ENCODE measurements at regions not wholly inside any gene's neighbourhood (a gene's known extent, or its start where the extent isn't known, plus 50 kb on each side); places are given as distances from the start of the nearest gene placed in this dataset.

DNA sequence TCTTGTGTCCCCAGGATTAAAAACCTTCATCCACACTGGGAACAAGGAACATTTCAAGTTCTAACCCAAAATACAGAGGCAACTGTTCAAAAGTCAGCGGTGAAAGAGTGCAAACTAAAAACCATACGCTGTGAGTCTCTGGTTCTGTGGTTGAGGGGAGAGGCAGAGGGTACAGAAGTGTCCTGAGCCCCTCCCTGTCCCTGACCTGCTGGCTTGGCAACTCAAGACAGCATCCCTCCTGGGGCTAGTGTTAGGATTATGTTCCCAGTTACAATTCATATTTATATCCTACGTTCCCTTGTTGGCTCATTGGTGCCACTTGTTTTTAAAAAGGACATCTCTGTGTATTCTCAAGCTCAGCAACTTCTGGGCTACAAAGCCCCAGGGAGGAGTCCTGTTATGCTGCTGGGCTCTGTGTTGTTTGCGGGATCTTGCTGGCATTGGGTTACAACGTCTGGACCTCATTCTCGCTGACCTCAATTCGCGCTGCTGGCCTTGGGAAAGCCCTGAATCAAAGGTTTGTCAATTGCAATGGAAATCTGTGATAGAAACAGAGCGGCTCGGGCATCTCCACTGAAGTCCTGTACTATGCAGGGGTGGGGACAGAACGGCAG, 420.8 kb downstream of the FUT8 start:
- TF ChIP-seq, protein P1, sequence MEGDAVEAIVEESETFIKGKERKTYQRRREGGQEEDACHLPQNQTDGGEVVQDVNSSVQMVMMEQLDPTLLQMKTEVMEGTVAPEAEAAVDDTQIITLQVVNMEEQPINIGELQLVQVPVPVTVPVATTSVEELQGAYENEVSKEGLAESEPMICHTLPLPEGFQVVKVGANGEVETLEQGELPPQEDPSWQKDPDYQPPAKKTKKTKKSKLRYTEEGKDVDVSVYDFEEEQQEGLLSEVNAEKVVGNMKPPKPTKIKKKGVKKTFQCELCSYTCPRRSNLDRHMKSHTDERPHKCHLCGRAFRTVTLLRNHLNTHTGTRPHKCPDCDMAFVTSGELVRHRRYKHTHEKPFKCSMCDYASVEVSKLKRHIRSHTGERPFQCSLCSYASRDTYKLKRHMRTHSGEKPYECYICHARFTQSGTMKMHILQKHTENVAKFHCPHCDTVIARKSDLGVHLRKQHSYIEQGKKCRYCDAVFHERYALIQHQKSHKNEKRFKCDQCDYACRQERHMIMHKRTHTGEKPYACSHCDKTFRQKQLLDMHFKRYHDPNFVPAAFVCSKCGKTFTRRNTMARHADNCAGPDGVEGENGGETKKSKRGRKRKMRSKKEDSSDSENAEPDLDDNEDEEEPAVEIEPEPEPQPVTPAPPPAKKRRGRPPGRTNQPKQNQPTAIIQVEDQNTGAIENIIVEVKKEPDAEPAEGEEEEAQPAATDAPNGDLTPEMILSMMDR (IDR thresholded peaks at IDR 0.05; ENCODE audit: insufficient read depth, low read length, poor library complexity, severe bottlenecking): no peak
- no peak for TF ChIP-seq EZH2phosphoT487 (conservative IDR thresholded peaks at IDR 0.05; ENCODE audit: low read length)

Measured in SU-DHL-6 (cell line).